GM23338 (cell line): ENCODE measurements at regions not wholly inside any gene's neighbourhood (a gene's known extent, or its start where the extent isn't known, plus 50 kb on each side); places are given as distances from the start of the nearest gene placed in this dataset.

Experiments
- ATAC-seq: fragments of 200-7000 bp; cut with Tn5 transposase; 3 replicates; pipeline ENCODE4 v1.9.1; 2020
- DNase-seq: peaks from one replicate; pipeline ENCODE4 v3.0.0-alpha.2; 2015; ENCODE audit warnings: low spot score
- H2AFZ ChIP-seq: fragments of 200-600 bp; sonication (generic); 2 replicates; pipeline ENCODE4 v1.8.0; 2016; ENCODE audit warnings: antibody characterized with exemption, mild to moderate bottlenecking, moderate library complexity
- H3F3A ChIP-seq: fragments of 200-600 bp; sonication (generic); replicated peaks from 2 replicates; pipeline ENCODE4 v1.8.0; 2017; ENCODE audit warnings: antibody characterized with exemption, mixed run types, low read depth
- H3K27ac ChIP-seq: fragments of 200-600 bp; sonication (generic); 2 replicates; pipeline ENCODE4 v1.6.1; 2016; ENCODE audit warnings: low read depth
- H3K27me3 ChIP-seq: fragments of 200-600 bp; sonication (generic); 2 replicates; pipeline ENCODE4 v1.8.0; 2016; ENCODE audit warnings: mild to moderate bottlenecking, mixed run types, moderate library complexity; ENCODE audit not compliant: insufficient read depth
- H3K36me3 ChIP-seq: fragments of 200-600 bp; sonication (generic); 2 replicates; pipeline ENCODE4 v1.8.0; 2016; ENCODE audit warnings: mild to moderate bottlenecking; ENCODE audit not compliant: insufficient read depth
- H3K4me1 ChIP-seq: fragments of 200-600 bp; sonication (generic); 2 replicates; pipeline ENCODE4 v1.8.0; 2016; ENCODE audit warnings: mild to moderate bottlenecking, moderate library complexity; ENCODE audit not compliant: insufficient read depth
- H3K4me2 ChIP-seq: fragments of 200-600 bp; sonication (generic); 2 replicates; pipeline ENCODE4 v1.7.1; 2017; ENCODE audit warnings: mixed run types
- H3K4me3 ChIP-seq: fragments of 200-600 bp; sonication (generic); 2 replicates; pipeline ENCODE4 v1.6.1; 2016; ENCODE audit warnings: mixed run types
- H3K79me2 ChIP-seq: fragments of 200-600 bp; sonication (generic); replicated peaks from 2 replicates; pipeline ENCODE4 v1.8.0; 2017; ENCODE audit warnings: mild to moderate bottlenecking; ENCODE audit not compliant: insufficient read depth
- H3K9me2 ChIP-seq: fragments of 200-600 bp; sonication (generic); 2 replicates; pipeline ENCODE4 v1.8.0; 2017; ENCODE audit not compliant: insufficient read depth
- H4K20me1 ChIP-seq: fragments of 200-600 bp; sonication (generic); replicated peaks from 2 replicates; pipeline ENCODE4 v1.8.0; 2017; ENCODE audit warnings: mild to moderate bottlenecking; ENCODE audit not compliant: insufficient read depth
- H3K27ac Mint-ChIP-seq: 2 replicates; pipeline ENCODE4 v1.8.0; 2020; ENCODE audit warnings: inconsistent platforms, mild to moderate bottlenecking, moderate library complexity, mixed read lengths
- H3K27me3 Mint-ChIP-seq: 3 replicates; pipeline ENCODE4 v1.8.0; 2022; ENCODE audit warnings: low read depth, mild to moderate bottlenecking, moderate library complexity, mixed read lengths, inconsistent platforms; ENCODE audit not compliant: insufficient read depth, poor library complexity
- H3K36me3 Mint-ChIP-seq: 3 replicates; pipeline ENCODE4 v1.8.0; 2021; ENCODE audit warnings: low read depth, mild to moderate bottlenecking, inconsistent platforms, moderate library complexity, mixed read lengths
- H3K4me1 Mint-ChIP-seq: 3 replicates; pipeline ENCODE4 v1.8.0; 2020; ENCODE audit warnings: mild to moderate bottlenecking, inconsistent platforms, mixed read lengths
- H3K4me3 Mint-ChIP-seq: 3 replicates; pipeline ENCODE4 v1.8.0; 2021; ENCODE audit warnings: moderate library complexity, mild to moderate bottlenecking, inconsistent platforms, mixed read lengths
- H3K9me3 Mint-ChIP-seq: 3 replicates; pipeline ENCODE4 v1.8.0; 2020; ENCODE audit warnings: moderate library complexity, mild to moderate bottlenecking, inconsistent platforms, mixed read lengths
- CREB1 ChIP-seq: fragments of 250-450 bp; sonication (Bioruptor Pico); IDR thresholded peaks from 2 replicates; pipeline ENCODE4 v1.5.0; 2020; ENCODE audit warnings: low read depth, mild to moderate bottlenecking, moderate library complexity
- EZH2 ChIP-seq: fragments of 200-600 bp; sonication (generic); IDR thresholded peaks from one replicate; pipeline ENCODE4 v1.8.0; 2017; ENCODE audit warnings: antibody characterized with exemption, mild to moderate bottlenecking, low read depth; ENCODE audit not compliant: unreplicated experiment
- JUNB ChIP-seq: IDR thresholded peaks from one replicate; pipeline ENCODE4 v1.6.1; 2016; ENCODE audit warnings: antibody characterized with exemption; ENCODE audit not compliant: unreplicated experiment
- NANOG ChIP-seq: IDR thresholded peaks from 2 replicates; pipeline ENCODE4 v1.6.1; 2016; ENCODE audit warnings: antibody characterized with exemption, borderline replicate concordance
- POLR2AphosphoS5 ChIP-seq: IDR thresholded peaks from 2 replicates; pipeline ENCODE4 v1.6.1; 2016; ENCODE audit warnings: antibody characterized with exemption, low read depth
- STAT1 ChIP-seq: IDR thresholded peaks from one replicate; pipeline ENCODE4 v1.6.1; 2016; ENCODE audit warnings: antibody characterized with exemption; ENCODE audit not compliant: unreplicated experiment
- ZNF114 ChIP-seq: fragments of 250-450 bp; sonication (Bioruptor Pico); IDR thresholded peaks from 2 replicates; pipeline ENCODE4 v1.5.0; 2020; ENCODE audit warnings: mild to moderate bottlenecking, moderate library complexity
- ZNF331 ChIP-seq: fragments of 250-450 bp; sonication (Bioruptor Pico); IDR thresholded peaks from 2 replicates; pipeline ENCODE4 v1.5.0; 2020; ENCODE audit warnings: low read depth, mild to moderate bottlenecking, moderate library complexity
- TF ChIP-seq, protein P1 (sequence below): IDR thresholded peaks from one replicate; pipeline ENCODE4 v1.6.1; 2018; ENCODE audit warnings: antibody characterized with exemption; ENCODE audit not compliant: unreplicated experiment
- TF ChIP-seq, protein P2 (sequence below): IDR thresholded peaks from 2 replicates; pipeline ENCODE4 v1.6.1; 2016; ENCODE audit warnings: antibody characterized with exemption

DNA sequence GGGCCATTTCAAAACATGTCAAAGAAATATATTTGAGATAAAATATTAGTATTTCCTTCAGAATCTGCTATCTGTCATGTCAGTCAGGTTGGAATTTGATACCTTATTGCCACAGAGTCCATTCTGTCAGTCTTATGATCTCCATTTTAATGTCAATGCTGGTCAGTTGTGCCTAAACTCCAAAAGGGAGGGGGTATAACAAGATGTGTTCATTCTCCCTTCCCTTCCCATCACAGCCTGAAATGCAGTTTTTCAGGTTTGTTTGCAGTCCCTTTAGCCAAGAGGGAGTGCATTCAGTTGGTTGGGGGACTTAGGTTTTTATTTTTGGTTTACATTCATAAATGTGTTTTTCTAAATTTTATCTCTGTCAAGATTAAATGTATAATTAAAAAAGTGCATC lies 59.8 kb upstream of the INHBA start:
- peaks cover 38% of the 10 kb centered on the region for H3K9me3 Mint-ChIP-seq
- no peaks in the 10 kb centered on the region for H3F3A ChIP-seq
- no peak overlapping the region for H3K4me3 ChIP-seq
- peaks cover under 1% of the 10 kb centered on the region; the same call in 1 of the 2 replicates for H3K36me3 ChIP-seq
- no peak overlapping the region for H3K4me3 Mint-ChIP-seq
- H3K27me3 ChIP-seq: no peaks in the 10 kb centered on the region
- peaks cover 4% of the 10 kb centered on the region for H3K27me3 Mint-ChIP-seq
- peaks cover 7% of the 10 kb centered on the region; the same call in 1 of the 2 replicates for H3K9me2 ChIP-seq
- H3K36me3 Mint-ChIP-seq: peaks cover 30% of the 10 kb centered on the region; the same call in 2 of the 3 replicates
- H3K4me1 ChIP-seq: peaks cover 8% of the 10 kb centered on the region
- H3K4me1 Mint-ChIP-seq: peaks cover 7% of the 10 kb centered on the region; the same call in 2 of the 3 replicates
- no peak overlapping the region for H3K27ac Mint-ChIP-seq
- H3K27ac ChIP-seq: no peak overlapping the region
- DNase-seq: no peak
- no peaks in the 10 kb centered on the region for H4K20me1 ChIP-seq
- ATAC-seq: no peak
- H3K79me2 ChIP-seq: no peaks in the 10 kb centered on the region
- peak overlapping the region; percentile 38; the same call in 1 of the 2 replicates for H2AFZ ChIP-seq
- no peak for TF ChIP-seq JUNB
- H3K4me2 ChIP-seq: peak overlapping the region; percentile 39; the same call in 1 of the 2 replicates

DNA sequence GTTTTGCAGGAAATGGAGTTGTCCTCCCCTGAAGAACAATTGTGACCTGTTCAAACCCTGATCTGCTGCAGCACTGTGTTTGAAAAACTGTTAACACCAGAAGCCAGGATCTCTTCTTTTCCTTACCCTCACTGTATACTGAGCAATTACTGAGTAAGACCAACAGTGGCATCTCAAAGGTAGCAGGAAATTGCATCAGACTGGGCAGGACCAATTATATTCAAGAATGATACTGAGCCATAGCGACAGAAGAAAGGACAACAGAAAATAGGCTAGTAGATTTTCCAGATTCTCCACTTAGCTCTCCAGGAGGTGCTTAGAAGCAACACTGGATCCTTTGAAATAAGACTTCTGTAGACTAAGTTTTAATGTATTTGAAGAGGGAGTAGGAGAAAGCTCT lies 57.4 kb upstream of the INHBA start:
- no peak for TF ChIP-seq ZNF114 (CRISPR knock-in tag)
- TF ChIP-seq, protein P1, sequence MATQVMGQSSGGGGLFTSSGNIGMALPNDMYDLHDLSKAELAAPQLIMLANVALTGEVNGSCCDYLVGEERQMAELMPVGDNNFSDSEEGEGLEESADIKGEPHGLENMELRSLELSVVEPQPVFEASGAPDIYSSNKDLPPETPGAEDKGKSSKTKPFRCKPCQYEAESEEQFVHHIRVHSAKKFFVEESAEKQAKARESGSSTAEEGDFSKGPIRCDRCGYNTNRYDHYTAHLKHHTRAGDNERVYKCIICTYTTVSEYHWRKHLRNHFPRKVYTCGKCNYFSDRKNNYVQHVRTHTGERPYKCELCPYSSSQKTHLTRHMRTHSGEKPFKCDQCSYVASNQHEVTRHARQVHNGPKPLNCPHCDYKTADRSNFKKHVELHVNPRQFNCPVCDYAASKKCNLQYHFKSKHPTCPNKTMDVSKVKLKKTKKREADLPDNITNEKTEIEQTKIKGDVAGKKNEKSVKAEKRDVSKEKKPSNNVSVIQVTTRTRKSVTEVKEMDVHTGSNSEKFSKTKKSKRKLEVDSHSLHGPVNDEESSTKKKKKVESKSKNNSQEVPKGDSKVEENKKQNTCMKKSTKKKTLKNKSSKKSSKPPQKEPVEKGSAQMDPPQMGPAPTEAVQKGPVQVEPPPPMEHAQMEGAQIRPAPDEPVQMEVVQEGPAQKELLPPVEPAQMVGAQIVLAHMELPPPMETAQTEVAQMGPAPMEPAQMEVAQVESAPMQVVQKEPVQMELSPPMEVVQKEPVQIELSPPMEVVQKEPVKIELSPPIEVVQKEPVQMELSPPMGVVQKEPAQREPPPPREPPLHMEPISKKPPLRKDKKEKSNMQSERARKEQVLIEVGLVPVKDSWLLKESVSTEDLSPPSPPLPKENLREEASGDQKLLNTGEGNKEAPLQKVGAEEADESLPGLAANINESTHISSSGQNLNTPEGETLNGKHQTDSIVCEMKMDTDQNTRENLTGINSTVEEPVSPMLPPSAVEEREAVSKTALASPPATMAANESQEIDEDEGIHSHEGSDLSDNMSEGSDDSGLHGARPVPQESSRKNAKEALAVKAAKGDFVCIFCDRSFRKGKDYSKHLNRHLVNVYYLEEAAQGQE: no peak
- Histone ChIP-seq H3K79me2 (no peaks in the 10 kb centered on the region), H3K36me3 (peaks cover 22% of the 10 kb centered on the region), H2AFZ (no peak overlapping the region), H3K27ac (no peak overlapping the region), H3K27me3 (no peaks in the 10 kb centered on the region), H3K4me2 (no peak overlapping the region), H3F3A (no peaks in the 10 kb centered on the region), H3K4me1 (peaks cover 8% of the 10 kb centered on the region), H3K4me3 (no peak overlapping the region), H3K9me2 (peaks cover 7% of the 10 kb centered on the region; the same call in 1 of the 2 replicates), H4K20me1 (no peaks in the 10 kb centered on the region)
- Mint-ChIP-seq H3K27ac (no peak overlapping the region), H3K9me3 (peaks cover 60% of the 10 kb centered on the region), H3K27me3 (peaks cover 1% of the 10 kb centered on the region), H3K4me1 (peaks cover 7% of the 10 kb centered on the region; the same call in 2 of the 3 replicates), H3K4me3 (no peak overlapping the region), H3K36me3 (peaks cover 41% of the 10 kb centered on the region; the same call in 2 of the 3 replicates)
- ATAC-seq (no peak), DNase-seq (no peak)

DNA sequence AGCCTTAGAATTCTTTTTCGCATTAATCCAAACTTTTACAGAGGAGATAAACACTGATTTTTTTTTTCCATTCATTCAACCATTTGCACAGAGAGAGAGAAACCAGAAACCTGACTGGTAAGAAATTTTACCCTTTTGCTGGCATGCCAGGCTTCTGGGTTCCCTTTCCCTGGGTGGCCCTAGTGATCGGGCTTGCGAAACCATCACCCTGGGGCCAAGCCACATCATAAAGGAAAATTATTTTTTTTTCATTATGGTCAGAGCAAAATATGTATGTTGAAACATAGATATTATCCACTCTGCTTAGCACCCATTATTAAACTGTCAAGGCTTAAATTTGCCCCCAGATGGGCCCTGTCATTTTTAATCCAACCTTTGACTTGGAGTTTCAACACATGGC lies 55.4 kb upstream of the INHBA start:
- no peaks in the 10 kb centered on the region for H3K79me2 ChIP-seq
- no peak overlapping the region for H3K4me2 ChIP-seq
- Mint-ChIP-seq H3K9me3 (peaks cover 75% of the 10 kb centered on the region), H3K27ac (no peak overlapping the region), H3K4me1 (peaks cover 7% of the 10 kb centered on the region; the same call in 2 of the 3 replicates), H3K36me3 (peaks cover 42% of the 10 kb centered on the region; the same call in 2 of the 3 replicates), H3K27me3 (no peaks in the 10 kb centered on the region), H3K4me3 (no peak overlapping the region)
- no peak for DNase-seq
- H4K20me1 ChIP-seq: no peaks in the 10 kb centered on the region
- H3K36me3 ChIP-seq: peaks cover 24% of the 10 kb centered on the region
- no peak for ATAC-seq
- H3K27ac ChIP-seq: no peak overlapping the region
- no peaks in the 10 kb centered on the region for H3F3A ChIP-seq
- H2AFZ ChIP-seq: no peak overlapping the region
- H3K9me2 ChIP-seq: no peaks in the 10 kb centered on the region
- H3K4me3 ChIP-seq: no peak overlapping the region
- H3K27me3 ChIP-seq: no peaks in the 10 kb centered on the region
- peaks cover 8% of the 10 kb centered on the region for H3K4me1 ChIP-seq
- TF ChIP-seq CREB1: no peak
- no peak for TF ChIP-seq EZH2
- no peak for TF ChIP-seq NANOG
- TF ChIP-seq POLR2AphosphoS5: no peak
- no peak for TF ChIP-seq ZNF114 (CRISPR knock-in tag)
- TF ChIP-seq JUNB: no peak
- TF ChIP-seq STAT1: no peak
- TF ChIP-seq ZNF331 (CRISPR knock-in tag): no peak
- TF ChIP-seq, protein P2, sequence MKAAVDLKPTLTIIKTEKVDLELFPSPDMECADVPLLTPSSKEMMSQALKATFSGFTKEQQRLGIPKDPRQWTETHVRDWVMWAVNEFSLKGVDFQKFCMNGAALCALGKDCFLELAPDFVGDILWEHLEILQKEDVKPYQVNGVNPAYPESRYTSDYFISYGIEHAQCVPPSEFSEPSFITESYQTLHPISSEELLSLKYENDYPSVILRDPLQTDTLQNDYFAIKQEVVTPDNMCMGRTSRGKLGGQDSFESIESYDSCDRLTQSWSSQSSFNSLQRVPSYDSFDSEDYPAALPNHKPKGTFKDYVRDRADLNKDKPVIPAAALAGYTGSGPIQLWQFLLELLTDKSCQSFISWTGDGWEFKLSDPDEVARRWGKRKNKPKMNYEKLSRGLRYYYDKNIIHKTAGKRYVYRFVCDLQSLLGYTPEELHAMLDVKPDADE: no peak
